Neural progenitor cell (in vitro differentiated cells): ENCODE measurements at regions not wholly inside any gene's neighbourhood (a gene's known extent, or its start where the extent isn't known, plus 50 kb on each side); places are given as distances from the start of the nearest gene placed in this dataset.

Experiments
- DNase-seq: peaks from one replicate; pipeline ENCODE4 v3.0.0-alpha.2; 2016; ENCODE audit warnings: low spot score
- H2AFZ ChIP-seq: fragments of 200-600 bp; sonication (generic); replicated peaks from 2 replicates; pipeline ENCODE4 v1.6.1; 2016; ENCODE audit warnings: antibody characterized with exemption
- H3F3A ChIP-seq: fragments of 200-600 bp; sonication (generic); 2 replicates; pipeline ENCODE4 v1.6.1; 2016; ENCODE audit warnings: antibody characterized with exemption, low read depth
- H3K27ac ChIP-seq: fragments of 200-600 bp; sonication (generic); 2 replicates; pipeline ENCODE4 v1.5.1; 2016; ENCODE audit warnings: mild to moderate bottlenecking
- H3K27me3 ChIP-seq: fragments of 200-600 bp; sonication (generic); 2 replicates; pipeline ENCODE4 v1.6.1; 2016; ENCODE audit warnings: mild to moderate bottlenecking, moderate library complexity
- H3K36me3 ChIP-seq: fragments of 200-600 bp; sonication (generic); 2 replicates; pipeline ENCODE4 v1.5.1; 2016
- H3K4me1 ChIP-seq: fragments of 200-600 bp; sonication (generic); 2 replicates; pipeline ENCODE4 v1.6.1; 2016; ENCODE audit warnings: mixed run types
- H3K4me2 ChIP-seq: fragments of 200-600 bp; sonication (generic); 2 replicates; pipeline ENCODE4 v1.6.1; 2016
- H3K4me3 ChIP-seq: fragments of 200-600 bp; sonication (generic); 2 replicates; pipeline ENCODE4 v1.5.1; 2016
- H3K79me2 ChIP-seq: fragments of 200-600 bp; sonication (generic); 2 replicates; pipeline ENCODE4 v1.6.1; 2016; ENCODE audit warnings: low read depth
- H3K9ac ChIP-seq: fragments of 200-600 bp; sonication (generic); 2 replicates; pipeline ENCODE4 v1.6.1; 2016
- H3K9me3 ChIP-seq: fragments of 200-600 bp; sonication (generic); 2 replicates; pipeline ENCODE4 v1.5.1; 2016; ENCODE audit warnings: low read depth
- H4K20me1 ChIP-seq: fragments of 200-600 bp; sonication (generic); 2 replicates; pipeline ENCODE4 v1.6.1; 2016; ENCODE audit warnings: low read depth
- H3K27ac Mint-ChIP-seq: 3 replicates; pipeline ENCODE4 v1.8.0; 2021; ENCODE audit warnings: mixed read lengths
- H3K27me3 Mint-ChIP-seq: 2 replicates; pipeline ENCODE4 v1.8.0; 2022; ENCODE audit warnings: low read depth, mild to moderate bottlenecking, inconsistent platforms, moderate library complexity, mixed read lengths; ENCODE audit not compliant: insufficient read depth
- H3K36me3 Mint-ChIP-seq: 3 replicates; pipeline ENCODE4 v1.8.0; 2021; ENCODE audit warnings: mixed read lengths
- H3K4me1 Mint-ChIP-seq: 3 replicates; pipeline ENCODE4 v1.8.0; 2021; ENCODE audit warnings: mixed read lengths
- H3K4me3 Mint-ChIP-seq: 3 replicates; pipeline ENCODE4 v1.8.0; 2021; ENCODE audit warnings: mild to moderate bottlenecking, moderate library complexity, mixed read lengths
- H3K9me3 Mint-ChIP-seq: 3 replicates; pipeline ENCODE4 v1.8.0; 2020; ENCODE audit warnings: mixed read lengths
- EZH2 ChIP-seq: fragments of 200-600 bp; sonication (generic); IDR thresholded peaks from 2 replicates; pipeline ENCODE4 v1.6.1; 2017; ENCODE audit warnings: antibody characterized with exemption, mild to moderate bottlenecking, moderate library complexity
- EZH2phosphoT487 ChIP-seq: fragments of 200-600 bp; sonication (generic); IDR thresholded peaks from 2 replicates; pipeline ENCODE4 v1.6.1; 2017; ENCODE audit warnings: antibody characterized with exemption
- TF ChIP-seq, protein P1 (sequence below): fragments of 200-600 bp; sonication (generic); IDR thresholded peaks from 2 replicates; pipeline ENCODE4 v1.5.1; 2017; ENCODE audit warnings: antibody characterized with exemption, mild to moderate bottlenecking

DNA sequence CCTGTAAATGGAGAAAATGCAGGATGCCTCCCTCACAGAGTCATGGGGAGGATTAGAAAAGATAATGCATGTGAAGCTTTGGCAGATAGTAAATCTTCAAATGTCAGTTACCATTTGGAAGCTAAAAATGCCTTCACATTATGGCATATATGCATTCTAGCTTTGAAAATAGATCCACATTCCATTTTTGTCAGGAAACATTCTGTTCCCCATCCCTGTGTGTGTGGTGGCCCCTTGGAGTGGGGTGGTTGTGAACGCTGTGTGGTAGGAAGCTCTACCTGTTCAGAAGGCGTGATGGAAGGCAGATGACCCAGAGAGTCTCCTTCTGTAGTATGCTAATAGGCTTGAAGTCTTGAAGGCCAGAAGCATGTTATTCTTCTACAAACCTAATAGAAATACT is 242.0 kb downstream of the HAPSTR1 start:
- Histone ChIP-seq H4K20me1 (no peaks in the 10 kb centered on the region), H3K27me3 (no peaks in the 10 kb centered on the region), H3K9me3 (no peaks in the 10 kb centered on the region), H3K27ac (no peak overlapping the region), H3K4me3 (no peak overlapping the region), H2AFZ (no peak overlapping the region), H3K36me3 (no peaks in the 10 kb centered on the region), H3K9ac (no peak overlapping the region), H3K4me2 (no peak overlapping the region), H3F3A (no peaks in the 10 kb centered on the region), H3K4me1 (no peaks in the 10 kb centered on the region), H3K79me2 (no peaks in the 10 kb centered on the region)
- TF ChIP-seq EZH2phosphoT487: no peak
- TF ChIP-seq, protein P1, sequence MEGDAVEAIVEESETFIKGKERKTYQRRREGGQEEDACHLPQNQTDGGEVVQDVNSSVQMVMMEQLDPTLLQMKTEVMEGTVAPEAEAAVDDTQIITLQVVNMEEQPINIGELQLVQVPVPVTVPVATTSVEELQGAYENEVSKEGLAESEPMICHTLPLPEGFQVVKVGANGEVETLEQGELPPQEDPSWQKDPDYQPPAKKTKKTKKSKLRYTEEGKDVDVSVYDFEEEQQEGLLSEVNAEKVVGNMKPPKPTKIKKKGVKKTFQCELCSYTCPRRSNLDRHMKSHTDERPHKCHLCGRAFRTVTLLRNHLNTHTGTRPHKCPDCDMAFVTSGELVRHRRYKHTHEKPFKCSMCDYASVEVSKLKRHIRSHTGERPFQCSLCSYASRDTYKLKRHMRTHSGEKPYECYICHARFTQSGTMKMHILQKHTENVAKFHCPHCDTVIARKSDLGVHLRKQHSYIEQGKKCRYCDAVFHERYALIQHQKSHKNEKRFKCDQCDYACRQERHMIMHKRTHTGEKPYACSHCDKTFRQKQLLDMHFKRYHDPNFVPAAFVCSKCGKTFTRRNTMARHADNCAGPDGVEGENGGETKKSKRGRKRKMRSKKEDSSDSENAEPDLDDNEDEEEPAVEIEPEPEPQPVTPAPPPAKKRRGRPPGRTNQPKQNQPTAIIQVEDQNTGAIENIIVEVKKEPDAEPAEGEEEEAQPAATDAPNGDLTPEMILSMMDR: no peak
- TF ChIP-seq EZH2: no peak
- H3K27ac Mint-ChIP-seq: no peak overlapping the region
- DNase-seq: no peak
- H3K36me3 Mint-ChIP-seq: no peaks in the 10 kb centered on the region
- no peak overlapping the region for H3K4me3 Mint-ChIP-seq
- H3K27me3 Mint-ChIP-seq: no peaks in the 10 kb centered on the region
- peaks cover 8% of the 10 kb centered on the region for H3K4me1 Mint-ChIP-seq
- H3K9me3 Mint-ChIP-seq: no peaks in the 10 kb centered on the region

DNA sequence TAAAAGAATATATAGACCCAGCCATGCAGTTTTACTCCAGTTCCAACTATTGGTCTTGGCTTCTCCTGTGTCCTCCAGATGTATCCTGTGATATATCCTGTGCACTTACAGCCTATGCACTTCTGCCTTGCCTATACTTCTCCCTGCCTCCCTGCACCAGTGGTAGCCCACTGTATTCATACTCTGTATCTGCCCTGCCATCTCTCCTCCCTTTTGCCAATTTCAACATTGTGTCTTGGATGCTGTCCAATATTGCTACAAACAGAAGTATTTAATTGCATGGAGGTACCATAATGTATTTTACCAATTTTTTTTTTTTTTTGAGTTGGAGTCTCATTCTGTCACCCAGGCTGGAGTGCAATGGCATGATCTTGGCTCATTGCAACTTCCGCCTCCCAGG is 242.7 kb downstream of the HAPSTR1 start:
- H3K4me3 Mint-ChIP-seq: no peak overlapping the region
- Histone ChIP-seq H3K27ac (no peak overlapping the region), H4K20me1 (no peaks in the 10 kb centered on the region), H2AFZ (no peak overlapping the region), H3K9me3 (no peaks in the 10 kb centered on the region), H3K9ac (no peak overlapping the region), H3K36me3 (no peaks in the 10 kb centered on the region), H3K4me1 (no peaks in the 10 kb centered on the region), H3F3A (no peaks in the 10 kb centered on the region), H3K27me3 (no peaks in the 10 kb centered on the region), H3K4me2 (no peak overlapping the region), H3K79me2 (no peaks in the 10 kb centered on the region), H3K4me3 (no peak overlapping the region)
- DNase-seq: no peak
- H3K27me3 Mint-ChIP-seq: no peaks in the 10 kb centered on the region
- no peak overlapping the region for H3K27ac Mint-ChIP-seq
- peaks cover 8% of the 10 kb centered on the region for H3K4me1 Mint-ChIP-seq
- H3K9me3 Mint-ChIP-seq: no peaks in the 10 kb centered on the region
- TF ChIP-seq EZH2phosphoT487 (no peak), EZH2 (no peak)
- TF ChIP-seq, protein P1: no peak
- H3K36me3 Mint-ChIP-seq: no peaks in the 10 kb centered on the region

DNA sequence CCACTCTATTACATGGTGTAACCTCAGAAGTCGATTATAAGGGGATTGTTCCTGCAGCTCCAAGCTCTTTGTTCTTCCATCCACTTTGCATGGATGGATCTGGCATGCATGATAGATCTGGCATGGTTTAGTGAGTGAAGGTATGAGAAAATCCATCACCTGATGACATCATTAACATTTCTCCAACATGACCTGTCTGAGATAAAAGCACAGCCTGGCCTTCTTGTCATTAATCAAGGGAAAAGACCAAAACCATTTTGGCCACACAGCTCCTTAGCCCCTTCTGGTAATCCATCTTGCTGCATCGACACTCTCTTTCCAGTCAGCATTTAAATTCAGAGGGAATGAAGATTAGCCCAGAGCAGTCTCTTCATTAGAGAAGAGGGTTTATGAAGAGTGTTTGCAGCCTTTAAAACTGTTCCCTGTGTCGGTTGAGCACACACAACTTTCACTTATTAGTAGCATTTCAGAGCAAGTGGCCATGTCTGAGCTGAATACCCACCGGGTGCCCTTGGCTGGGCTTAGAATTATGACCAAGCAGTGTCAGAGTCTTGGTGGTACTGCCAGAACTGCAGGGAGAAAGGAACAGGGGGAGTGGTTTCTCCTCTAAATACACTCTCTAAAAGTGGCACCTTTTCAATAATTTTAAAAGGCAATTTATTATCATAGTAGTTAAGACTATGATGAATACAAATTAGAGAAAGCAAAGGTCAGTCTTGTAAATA is 246.0 kb downstream of the HAPSTR1 start:
- Histone ChIP-seq H3K27ac (no peak overlapping the region), H3K9ac (no peak overlapping the region), H3K79me2 (no peaks in the 10 kb centered on the region), H3K4me2 (no peak overlapping the region), H4K20me1 (no peaks in the 10 kb centered on the region), H3F3A (no peaks in the 10 kb centered on the region), H2AFZ (no peak overlapping the region), H3K9me3 (no peaks in the 10 kb centered on the region), H3K27me3 (no peaks in the 10 kb centered on the region), H3K4me3 (no peak overlapping the region), H3K4me1 (no peaks in the 10 kb centered on the region), H3K36me3 (no peaks in the 10 kb centered on the region)
- no peak for DNase-seq
- Mint-ChIP-seq H3K4me3 (no peak overlapping the region), H3K27me3 (no peaks in the 10 kb centered on the region), H3K36me3 (no peaks in the 10 kb centered on the region), H3K4me1 (peaks cover 10% of the 10 kb centered on the region), H3K9me3 (no peaks in the 10 kb centered on the region), H3K27ac (no peak overlapping the region)
- TF ChIP-seq EZH2: no peak
- TF ChIP-seq, protein P1: no peak
- no peak for TF ChIP-seq EZH2phosphoT487
